AG09319 (cell line): ENCODE measurements at regions not wholly inside any gene's neighbourhood (a gene's known extent, or its start where the extent isn't known, plus 50 kb on each side); places are given as distances from the start of the nearest gene placed in this dataset.
"Not testable (repeated sequence)": the region's sequence is repeated elsewhere in the genome, so short reads cannot be mapped to it uniquely, and the experiment has no call there.

Experiments used
- DNase-seq: peaks from one replicate; pipeline ENCODE4 v3.0.0-alpha.2; 2010; ENCODE audit warnings: low read depth; ENCODE audit errors: extremely low read depth
- TF ChIP-seq, protein P1 (sequence below): IDR thresholded peaks from 2 replicates; pipeline ENCODE4 v1.5.1; 2011; ENCODE audit warnings: low read depth, mild to moderate bottlenecking, inconsistent platforms, low read length, moderate library complexity

DNA sequence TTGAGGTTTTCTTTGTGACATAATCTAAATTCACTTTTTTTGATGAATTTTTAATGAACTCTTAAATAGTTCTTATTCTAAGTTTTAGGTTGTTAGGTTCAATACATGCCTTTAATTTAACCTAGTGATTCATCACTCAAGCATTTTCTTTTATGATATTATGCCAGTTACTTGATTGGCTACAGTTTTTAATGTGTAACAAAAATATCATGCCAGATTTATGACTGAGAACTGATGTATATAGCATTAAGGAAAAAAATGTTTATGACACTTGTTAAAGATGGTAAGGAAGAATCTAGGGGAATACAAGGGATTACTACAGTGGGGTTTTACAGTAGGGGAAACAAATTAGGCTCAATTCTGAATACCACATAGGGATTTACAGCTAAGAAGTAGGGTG lies 103.1 kb downstream of the VGLL3 start:
- no peak for DNase-seq
- TF ChIP-seq, protein P1, sequence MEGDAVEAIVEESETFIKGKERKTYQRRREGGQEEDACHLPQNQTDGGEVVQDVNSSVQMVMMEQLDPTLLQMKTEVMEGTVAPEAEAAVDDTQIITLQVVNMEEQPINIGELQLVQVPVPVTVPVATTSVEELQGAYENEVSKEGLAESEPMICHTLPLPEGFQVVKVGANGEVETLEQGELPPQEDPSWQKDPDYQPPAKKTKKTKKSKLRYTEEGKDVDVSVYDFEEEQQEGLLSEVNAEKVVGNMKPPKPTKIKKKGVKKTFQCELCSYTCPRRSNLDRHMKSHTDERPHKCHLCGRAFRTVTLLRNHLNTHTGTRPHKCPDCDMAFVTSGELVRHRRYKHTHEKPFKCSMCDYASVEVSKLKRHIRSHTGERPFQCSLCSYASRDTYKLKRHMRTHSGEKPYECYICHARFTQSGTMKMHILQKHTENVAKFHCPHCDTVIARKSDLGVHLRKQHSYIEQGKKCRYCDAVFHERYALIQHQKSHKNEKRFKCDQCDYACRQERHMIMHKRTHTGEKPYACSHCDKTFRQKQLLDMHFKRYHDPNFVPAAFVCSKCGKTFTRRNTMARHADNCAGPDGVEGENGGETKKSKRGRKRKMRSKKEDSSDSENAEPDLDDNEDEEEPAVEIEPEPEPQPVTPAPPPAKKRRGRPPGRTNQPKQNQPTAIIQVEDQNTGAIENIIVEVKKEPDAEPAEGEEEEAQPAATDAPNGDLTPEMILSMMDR = no peak

DNA sequence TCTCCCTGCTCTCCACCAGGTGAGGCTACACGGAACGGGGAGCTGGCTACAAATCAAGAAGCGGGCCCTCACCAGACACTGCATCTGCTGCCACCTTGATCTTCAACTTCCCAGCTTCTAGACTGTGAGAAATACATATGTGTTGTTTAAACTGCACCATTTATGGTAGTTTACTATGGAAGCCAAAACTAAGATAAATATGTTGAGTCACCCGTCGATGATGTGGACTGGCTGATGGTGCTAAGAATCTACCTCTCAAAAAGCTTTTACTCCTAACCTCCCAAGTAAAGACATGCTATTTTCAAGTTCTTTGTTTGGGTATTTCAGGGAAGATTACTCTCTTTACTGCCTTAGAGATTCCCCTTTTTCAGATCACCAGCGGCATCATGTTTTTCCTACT lies 110.9 kb downstream of the VGLL3 start:
- TF ChIP-seq, protein P1 = no peak

DNA sequence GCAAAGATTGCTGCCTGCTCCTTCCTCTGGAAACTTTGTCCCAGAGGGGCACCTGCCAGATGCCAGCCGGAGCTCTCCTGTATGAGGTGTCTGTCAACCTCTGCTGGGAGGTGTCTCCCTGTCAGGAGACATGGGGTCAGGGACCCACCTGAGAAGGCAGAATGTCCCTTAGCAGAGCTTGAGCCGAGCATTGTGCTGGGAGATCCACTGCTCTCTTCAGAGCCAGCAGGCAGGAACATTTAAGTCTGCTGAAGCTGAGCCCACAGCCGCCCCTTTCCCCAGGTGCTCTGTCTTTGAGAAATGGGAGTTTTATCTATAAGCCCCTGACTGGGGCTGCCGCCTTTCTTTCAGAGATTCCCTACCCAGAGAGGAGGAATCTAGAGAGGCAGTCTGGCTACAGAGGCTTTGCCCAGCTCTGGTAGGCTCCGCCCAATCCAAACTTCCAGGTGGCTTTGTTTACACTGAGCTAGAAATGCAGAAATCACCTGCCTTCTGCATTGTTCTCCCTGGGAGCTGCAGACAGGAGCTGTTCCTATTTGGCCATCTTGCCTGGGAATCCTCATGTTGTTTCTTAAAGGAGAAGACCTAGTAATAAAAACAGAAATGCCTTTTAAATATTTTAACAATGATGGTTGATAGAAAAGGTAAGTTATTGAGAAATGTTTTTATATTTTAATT lies 114.3 kb downstream of the VGLL3 start:
- not testable (repeated sequence) for DNase-seq

More for the DNA sequence above, 110.9 kb downstream of the VGLL3 start:
- DNase-seq = no peak

DNA sequence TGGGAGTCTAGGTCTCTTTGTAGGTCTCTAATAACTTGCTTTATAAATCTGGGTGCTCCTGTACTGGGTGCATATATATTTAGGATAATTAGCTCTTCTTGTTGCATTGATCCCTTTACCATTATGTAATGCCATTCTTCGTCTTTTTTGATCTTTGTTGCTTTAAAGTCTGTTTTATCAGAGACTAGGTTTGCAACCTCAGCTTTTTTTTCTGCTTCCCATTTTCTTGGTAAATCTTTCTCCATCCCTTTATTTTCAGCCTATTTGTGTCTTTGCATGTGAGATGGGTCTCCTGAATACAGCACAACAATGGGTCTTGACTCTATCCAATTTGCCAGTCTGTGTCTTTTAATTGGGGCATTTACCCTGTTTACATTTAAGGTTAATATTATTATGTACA lies 116.2 kb downstream of the VGLL3 start:
- not testable (repeated sequence) for DNase-seq

DNA sequence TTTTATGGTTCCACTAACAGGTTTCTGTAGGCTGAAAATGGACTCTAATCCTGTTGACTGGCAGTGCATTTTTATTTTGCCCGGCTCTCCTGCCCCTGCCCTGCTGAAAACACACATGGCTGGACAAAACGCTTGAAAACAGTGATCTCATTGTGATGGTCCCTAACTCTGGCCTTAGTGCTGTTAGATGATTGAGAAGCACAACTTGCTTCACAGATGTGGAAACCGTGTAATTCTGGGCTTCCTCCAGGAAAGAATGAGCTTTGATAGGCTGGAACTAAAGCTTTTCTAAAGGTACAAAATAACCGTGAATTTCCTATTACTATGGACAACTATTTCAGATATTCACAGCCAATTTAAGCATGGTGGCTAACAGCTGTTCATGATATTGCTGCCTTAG lies 121.4 kb downstream of the VGLL3 start:
- DNase-seq = no peak
- TF ChIP-seq, protein P1 = no peak

DNA sequence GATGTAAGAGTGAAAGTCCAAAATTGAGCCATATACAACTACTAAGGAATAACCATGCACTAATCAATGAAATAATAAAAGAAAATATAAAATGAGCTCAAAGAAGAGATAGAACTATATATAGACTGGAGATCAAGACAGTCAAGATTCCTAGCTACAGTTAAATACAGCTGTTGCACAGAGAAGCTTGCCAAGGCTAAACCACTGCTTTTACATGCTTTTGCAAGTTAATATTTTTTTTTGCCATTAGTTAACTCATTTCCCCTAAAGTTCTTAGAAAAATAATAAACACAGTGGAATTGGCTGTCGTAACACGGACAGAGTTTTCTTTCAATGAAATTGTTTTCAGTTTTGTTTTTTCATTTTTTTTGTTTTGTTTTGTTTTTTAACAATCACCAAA lies 123.0 kb downstream of the VGLL3 start:
- DNase-seq = peak; percentile 19
- TF ChIP-seq, protein P1 = no peak

DNA sequence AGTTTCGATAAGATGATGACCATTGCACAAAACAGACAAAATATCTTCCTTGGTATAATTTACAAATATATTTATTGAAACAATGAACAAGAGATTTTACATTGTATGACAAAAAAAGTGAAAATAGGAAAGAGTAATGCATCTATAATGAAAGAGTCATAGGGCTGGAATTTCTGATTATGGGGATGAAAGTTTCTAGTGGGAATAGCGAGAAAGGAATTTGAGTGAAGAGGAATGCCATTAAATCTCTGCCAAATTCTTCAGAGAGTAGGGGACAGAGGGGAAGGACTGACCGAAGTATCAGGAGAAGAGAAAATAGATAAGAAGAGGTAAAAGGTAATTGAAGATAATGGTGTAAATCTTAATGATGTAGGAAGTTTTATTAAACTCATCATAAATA lies 125.4 kb downstream of the VGLL3 start:
- DNase-seq = no peak
- TF ChIP-seq, protein P1 = no peak

DNA sequence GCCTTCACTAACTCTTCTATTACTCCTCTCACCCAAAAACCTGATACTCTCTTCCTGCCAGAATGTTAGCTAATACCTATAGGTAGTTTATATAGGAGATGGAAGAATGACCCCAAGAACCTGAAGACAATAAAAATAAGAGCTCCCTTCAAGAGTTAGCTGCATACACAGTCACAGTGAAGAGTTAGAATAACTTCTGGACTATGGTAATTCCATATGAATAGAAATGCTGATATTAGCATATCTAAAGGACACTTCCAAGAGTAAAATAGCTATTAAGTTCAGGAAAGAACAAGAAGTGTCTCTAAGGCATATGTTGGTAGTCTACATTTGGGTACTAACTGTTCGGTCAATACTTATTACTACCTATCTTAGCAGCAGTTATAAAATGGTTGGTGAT lies 134.2 kb downstream of the VGLL3 start:
- TF ChIP-seq, protein P1 = no peak
- DNase-seq = no peak

DNA sequence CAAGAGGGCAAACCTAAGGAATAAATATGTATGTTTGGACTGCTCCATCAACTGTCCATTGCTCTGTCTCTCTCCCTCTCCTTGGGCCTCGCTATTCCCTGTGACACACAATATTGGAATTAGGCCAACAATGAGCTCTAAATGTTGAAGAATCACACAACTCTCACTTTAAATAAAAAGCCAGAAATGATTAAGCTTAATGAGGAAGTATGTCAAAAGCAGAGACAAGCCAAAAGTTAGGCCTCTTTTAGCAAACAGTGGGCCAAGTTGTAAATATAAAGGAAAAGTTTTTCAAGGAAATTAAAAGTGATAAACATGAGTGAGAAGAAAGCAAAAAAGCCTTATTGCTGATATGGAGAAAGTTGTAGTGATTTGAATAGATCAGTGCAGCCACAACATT lies 141.0 kb downstream of the VGLL3 start:
- DNase-seq = no peak
- TF ChIP-seq, protein P1 = no peak
